ENCODE measurements at regions not wholly inside any gene's neighbourhood (a gene's known extent, or its start where the extent isn't known, plus 50 kb on each side); places are given as distances from the start of the nearest gene placed in this dataset.
A peak's percentile ranks its signal among the peaks of the same experiment; 100 is the strongest.

DNA sequence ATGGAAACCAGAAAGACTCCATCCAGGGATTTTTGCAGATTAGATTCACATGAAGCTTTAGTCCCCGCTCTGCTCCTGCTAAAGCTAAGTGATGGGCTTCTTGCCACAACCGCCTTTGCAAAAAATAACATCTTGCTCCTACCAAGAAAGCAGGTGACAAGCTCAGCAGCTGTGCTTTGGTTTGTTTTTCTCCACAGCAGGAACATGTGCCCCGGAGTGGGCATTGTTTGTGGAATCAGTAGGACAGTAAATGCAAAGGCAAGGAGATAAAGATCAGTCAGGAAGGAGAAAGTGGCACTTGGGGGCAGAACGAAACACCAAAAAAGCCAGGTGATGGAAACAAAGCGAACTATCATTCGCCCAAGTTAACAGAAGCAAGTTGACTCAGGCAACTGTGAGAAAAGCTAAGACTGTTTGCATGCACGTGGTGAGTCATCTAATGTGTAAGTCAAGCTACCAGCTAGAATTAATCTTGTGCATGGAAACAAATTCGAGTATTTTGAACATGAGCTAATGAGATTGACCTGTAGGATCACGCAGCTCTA is 165.5 kb upstream of the PLXNC1 start (continued):
- TF ChIP-seq, protein P1, sequence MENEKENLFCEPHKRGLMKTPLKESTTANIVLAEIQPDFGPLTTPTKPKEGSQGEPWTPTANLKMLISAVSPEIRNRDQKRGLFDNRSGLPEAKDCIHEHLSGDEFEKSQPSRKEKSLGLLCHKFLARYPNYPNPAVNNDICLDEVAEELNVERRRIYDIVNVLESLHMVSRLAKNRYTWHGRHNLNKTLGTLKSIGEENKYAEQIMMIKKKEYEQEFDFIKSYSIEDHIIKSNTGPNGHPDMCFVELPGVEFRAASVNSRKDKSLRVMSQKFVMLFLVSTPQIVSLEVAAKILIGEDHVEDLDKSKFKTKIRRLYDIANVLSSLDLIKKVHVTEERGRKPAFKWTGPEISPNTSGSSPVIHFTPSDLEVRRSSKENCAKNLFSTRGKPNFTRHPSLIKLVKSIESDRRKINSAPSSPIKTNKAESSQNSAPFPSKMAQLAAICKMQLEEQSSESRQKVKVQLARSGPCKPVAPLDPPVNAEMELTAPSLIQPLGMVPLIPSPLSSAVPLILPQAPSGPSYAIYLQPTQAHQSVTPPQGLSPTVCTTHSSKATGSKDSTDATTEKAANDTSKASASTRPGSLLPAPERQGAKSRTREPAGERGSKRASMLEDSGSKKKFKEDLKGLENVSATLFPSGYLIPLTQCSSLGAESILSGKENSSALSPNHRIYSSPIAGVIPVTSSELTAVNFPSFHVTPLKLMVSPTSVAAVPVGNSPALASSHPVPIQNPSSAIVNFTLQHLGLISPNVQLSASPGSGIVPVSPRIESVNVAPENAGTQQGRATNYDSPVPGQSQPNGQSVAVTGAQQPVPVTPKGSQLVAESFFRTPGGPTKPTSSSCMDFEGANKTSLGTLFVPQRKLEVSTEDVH (IDR thresholded peaks at IDR 0.05; ENCODE audit: low read depth, partially characterized antibody) = no peak
- TF ChIP-seq ZNF707 (CRISPR knock-in tag; conservative IDR thresholded peaks at IDR 0.05) (no peak), JUND (IDR thresholded peaks at IDR 0.05; ENCODE audit: borderline replicate concordance, low read depth, low read length) (peak; percentile 65; the same call in 1 of the 2 replicates), JUND (tag; IDR thresholded peaks at IDR 0.05; ENCODE audit: borderline replicate concordance, low read depth, low read length) (peak; percentile 64; the same call in 2 of the 3 replicates), L3MBTL2 (IDR thresholded peaks at IDR 0.05) (peak; percentile 39; the same call in 1 of the 2 replicates)

DNA sequence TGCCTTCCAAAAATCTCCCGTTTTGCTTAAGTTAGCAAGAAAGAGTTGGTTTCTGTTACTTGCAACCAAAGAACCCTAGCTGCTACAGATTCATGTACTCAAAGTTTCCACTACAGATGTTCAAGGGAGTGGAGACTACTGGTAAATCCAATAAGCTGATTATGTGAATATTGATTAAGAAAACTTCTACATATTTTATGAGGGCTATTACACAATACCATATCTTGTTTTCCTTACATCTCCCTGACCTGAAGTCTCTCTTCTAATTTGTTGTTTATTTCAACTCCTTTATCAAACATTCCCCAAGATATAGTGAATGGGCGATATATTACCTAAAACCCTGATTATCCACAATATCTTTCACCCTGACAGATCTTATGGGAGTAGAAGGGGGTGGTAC is 164.4 kb upstream of the PLXNC1 start:
- ChIA-PET POLR2A (no interaction called here), CTCF (ENCODE audit: low intra/inter-chr PET ratio) (interaction anchor here (0.6 kb wide), 1 partner anchor 1198 kb away, joined by 3 read pairs; no protein-coding TSS in a partner anchor)
- no TSS peak for BruUV-seq (replicated peaks)
- in situ Hi-C loops (cut with MboI) = no loop called here
- Histone ChIP-seq H4K20me1 (replicated peaks; ENCODE audit: control insufficient read depth, insufficient read depth, low read length) (no peaks in the 10 kb centered on the region), H3K4me2 (ENCODE audit: insufficient read depth, low read length) (no peak overlapping the region), H3K9ac (ENCODE audit: insufficient read depth in 1 of 2, low read depth in 2 of 2, low read length in 2 of 2) (no peak overlapping the region), H3K27me3 (ENCODE audit: control insufficient read depth in 2 of 2, insufficient read depth in 2 of 2, low read length in 2 of 2) (no peaks in the 10 kb centered on the region), H3K4me3 (no peak overlapping the region), H3K9me1 (ENCODE audit: control insufficient read depth, insufficient read depth, low read length) (no peaks in the 10 kb centered on the region), H3K9me3 (replicated peaks; ENCODE audit: control insufficient read depth, insufficient read depth, low read depth, low read length) (no peaks in the 10 kb centered on the region), H2AFZ (ENCODE audit: low read depth, low read length) (no peak overlapping the region), H3K36me3 (ENCODE audit: control insufficient read depth, insufficient read depth, low read length) (no peaks in the 10 kb centered on the region), H3K27ac (ENCODE audit: extremely low read depth, low read depth, low read length) (no peak overlapping the region), H3K4me1 (replicated peaks in 1 of 2; ENCODE audit: control insufficient read depth in 2 of 2, insufficient read depth in 2 of 2, low read length in 2 of 2) (peaks cover 0 to 6% of the 10 kb centered on the region in 2 experiments; a peak in 2 of 5 replicates), H3K79me2 (ENCODE audit: control insufficient read depth, insufficient read depth, low read length) (no peaks in the 10 kb centered on the region)
- DNase-seq (ENCODE audit: extremely low read depth in 1 of 4, low spot score in 3 of 4) (no peak), ATAC-seq (no peak), FAIRE-seq (no peak)
- 24% methylated on average over 2 of the region's 2 CpGs for WGBS (ENCODE audit: insufficient coverage, low coverage, missing lambda C conversion rate)
- intact Hi-C loops (cut with micrococcal nuclease) = no loop called here
- TF ChIP-seq CEBPG (CRISPR knock-in tag; IDR thresholded peaks at IDR 0.05) (no peak), CEBPG (tag; conservative IDR thresholded peaks at IDR 0.05 in 1 of 2, IDR thresholded peaks at IDR 0.05 in 1 of 2) (peak; percentile 39 to 73; a peak in 2 of 4 replicates), CCNT2 (IDR thresholded peaks at IDR 0.05; ENCODE audit: borderline replicate concordance, extremely low read depth, insufficient read length, low read depth, low read length) (no peak), CEBPB (tag; IDR thresholded peaks at IDR 0.05) (peak; percentile 47; the same call in 1 of the 2 replicates)

Data from K562 (cell line).